Germinal center (tissue), 1 donor: ENCODE measurements at regions not wholly inside any gene's neighbourhood (a gene's known extent, or its start where the extent isn't known, plus 50 kb on each side); places are given as distances from the start of the nearest gene placed in this dataset.

ENCODE experiments used
- DNase-seq: peaks from one replicate; pipeline ENCODE4 v3.0.0; 2012; ENCODE audit warnings: mixed read lengths, low spot score

DNA sequence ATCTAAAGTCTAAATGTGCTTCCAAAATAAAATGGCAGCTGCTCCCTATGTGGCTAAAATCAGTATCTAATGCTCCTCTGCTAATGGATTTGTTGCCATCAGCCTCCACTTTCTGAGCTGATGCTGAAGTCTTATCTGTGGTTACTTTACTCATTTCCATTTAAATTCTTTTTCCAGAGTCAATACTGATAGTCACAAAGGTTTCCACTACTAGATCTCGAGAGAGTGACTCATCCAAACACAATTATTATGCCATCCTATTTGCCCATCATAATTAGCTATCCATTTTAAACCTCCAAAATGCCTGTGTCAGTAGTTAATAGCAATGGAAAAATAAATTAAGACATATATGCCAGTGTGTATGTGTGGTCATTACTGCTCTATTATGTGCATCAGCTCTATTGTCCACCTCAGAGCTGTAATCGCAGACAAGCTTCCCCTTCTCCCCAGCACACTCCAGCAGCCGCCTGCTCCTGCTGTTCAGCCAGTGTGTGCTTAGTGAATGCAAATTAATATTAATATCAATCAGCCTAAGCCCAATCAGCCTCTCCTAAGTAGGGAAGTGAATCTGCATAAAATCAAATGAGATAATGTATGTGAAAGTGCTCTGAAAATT, 199.8 kb upstream of the ZIC3 start:
- DNase-seq: no peak

DNA sequence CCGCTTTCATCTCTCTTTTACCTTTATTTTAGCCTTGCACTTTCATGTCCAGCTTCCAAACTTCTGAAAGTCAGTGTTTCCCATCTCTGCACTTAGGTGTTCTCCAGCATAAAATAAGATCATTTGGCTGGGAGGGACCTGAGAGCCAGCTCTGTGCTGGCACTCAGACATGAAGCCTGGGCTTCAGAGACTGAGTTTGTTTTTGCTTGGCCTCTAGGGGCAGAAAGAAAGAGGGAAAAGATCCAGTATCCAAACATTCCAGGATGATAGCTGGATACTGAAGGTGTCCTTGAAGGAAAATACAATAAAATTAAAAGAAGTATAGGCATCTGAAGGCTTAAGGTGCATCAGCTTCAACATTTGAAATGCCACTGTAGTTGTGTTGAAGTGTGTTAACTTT, 202.4 kb upstream of the ZIC3 start:
- DNase-seq: no peak

DNA sequence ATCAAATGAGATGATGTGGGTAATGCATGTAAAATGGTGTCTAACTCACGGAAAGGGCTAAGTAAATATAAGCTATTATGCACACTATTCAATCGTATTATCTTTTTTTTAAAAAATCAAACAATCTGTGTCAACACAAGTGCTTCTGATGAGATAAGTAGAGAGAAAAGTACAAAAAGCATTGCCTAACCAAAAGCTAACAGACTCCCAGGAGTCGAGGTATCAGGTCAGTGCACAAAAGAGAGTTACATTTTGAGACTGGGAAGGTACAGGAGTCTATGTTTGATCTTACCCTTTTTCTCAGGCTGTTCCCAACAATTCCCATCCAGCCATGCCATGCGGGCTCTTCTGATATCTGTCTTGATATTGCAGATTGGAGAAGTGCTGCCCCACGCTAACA, 203.3 kb upstream of the ZIC3 start:
- DNase-seq: no peak

GRCh38 chrX:137354851-137355250, 211.1 kb upstream of the ZIC3 start:
- no peak for DNase-seq

DNA sequence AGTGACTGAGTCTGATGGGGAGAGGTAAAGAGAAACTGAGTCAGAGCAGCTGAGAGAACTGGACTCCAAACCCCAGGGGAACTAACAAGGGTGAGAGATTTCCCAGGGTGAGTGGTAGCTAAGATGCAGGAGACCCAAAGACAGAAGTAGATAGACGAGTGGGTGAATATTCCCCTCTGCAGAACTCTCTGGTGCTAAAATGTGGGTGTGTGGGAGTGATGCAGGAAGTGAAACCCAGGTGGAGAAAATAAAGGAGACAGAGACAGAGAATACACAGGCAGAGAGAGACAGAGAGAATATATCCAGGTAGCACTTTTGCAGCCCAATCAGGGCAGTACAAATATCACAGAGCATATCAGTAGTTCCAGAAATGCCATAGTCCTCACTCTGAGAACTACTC, 212.5 kb upstream of the ZIC3 start:
- peak; percentile 1 for DNase-seq

GRCh38 chrX:137352101-137352660, 213.7 kb upstream of the ZIC3 start:
- DNase-seq: no peak

- DNase-seq: no peak
Observed at GRCh38 chrX:137342969-137343368, 223.0 kb upstream of the ZIC3 start.

DNA sequence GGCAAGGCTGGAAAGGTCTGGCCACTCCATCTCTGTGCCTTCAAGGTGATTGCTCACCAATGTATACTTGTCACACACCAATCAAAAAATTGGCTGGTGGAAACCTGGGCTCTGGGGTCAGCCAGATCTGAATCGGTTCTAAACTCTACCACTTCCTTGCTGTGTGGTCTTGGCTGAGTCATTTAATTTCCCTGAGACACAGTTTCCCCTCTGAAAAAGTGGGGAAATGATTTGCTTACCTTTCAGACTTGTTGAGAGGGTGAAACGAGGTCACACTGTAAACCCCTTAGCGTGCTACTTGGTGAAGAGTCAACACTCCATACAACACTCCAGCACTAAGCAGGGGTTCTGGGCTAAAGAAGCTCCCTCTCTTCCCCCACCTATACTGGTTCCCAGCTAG, 252.3 kb upstream of the ZIC3 start:
- no peak for DNase-seq

- DNase-seq: no peak
Observed at GRCh38 chrX:137305404-137305803, 260.5 kb upstream of the ZIC3 start.

- DNase-seq: no peak
Observed at GRCh38 chrX:137297167-137297566, 263.4 kb upstream of the GPR101 start.

GRCh38 chrX:137290011-137290410, 256.2 kb upstream of the GPR101 start:
- DNase-seq: no peak

DNA sequence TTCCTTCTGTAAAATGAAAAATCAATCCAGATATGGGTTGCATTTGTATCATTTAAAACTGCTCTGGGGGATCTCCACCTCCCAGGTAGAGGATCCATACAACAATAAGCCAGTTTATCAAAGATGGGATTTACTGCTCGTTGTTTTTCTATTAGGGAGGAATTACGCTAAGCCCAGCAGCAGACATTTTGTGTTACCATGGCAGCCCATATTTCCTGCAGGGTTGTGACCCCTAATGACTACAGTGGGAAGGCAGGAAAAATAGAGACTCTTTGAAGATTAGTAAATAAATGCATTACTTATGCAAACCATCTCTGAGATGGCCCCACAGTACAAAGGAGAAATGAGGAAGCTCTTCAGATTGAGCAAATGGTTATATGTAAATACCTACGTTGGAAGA, 253.4 kb upstream of the GPR101 start:
- no peak for DNase-seq

DNA sequence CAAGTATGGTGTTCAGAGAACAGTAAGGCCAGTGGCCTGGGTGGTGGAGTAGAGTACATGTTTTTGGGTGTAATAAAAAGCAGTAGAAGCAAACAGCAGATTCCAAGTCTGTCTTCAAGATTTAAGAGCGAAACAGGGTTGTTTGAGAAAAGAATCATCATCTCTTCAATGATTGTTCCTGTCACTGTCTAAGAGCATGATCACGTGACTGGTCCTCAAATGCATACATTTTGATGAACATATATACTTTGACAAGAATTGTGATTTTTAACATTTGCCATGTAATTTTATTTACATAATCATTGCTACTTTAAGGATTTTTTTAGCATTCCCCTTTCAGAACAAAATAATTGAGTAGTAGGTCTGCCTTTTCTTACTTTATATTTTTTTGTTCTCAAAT, 252.6 kb upstream of the GPR101 start:
- DNase-seq: no peak

DNA sequence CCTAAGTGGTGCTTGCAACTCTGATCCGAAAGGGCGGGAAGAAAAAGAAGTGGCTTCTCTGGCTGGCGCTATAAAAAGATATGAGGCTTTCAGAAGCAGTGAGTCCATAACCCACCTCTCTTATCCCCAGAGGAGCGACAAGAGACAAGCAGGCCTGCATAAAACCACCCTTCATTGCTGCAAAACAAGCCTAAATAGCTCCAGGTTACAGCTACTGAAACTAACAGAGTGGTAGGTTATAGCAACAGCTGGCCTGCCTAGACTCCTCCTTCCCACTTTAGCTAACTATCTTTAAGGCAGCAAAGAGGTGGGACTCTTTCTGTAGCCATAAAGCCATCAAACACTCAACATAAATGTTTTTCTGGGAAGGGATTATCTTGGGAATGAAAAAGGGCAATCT, 245.0 kb upstream of the GPR101 start:
- DNase-seq: no peak

DNA sequence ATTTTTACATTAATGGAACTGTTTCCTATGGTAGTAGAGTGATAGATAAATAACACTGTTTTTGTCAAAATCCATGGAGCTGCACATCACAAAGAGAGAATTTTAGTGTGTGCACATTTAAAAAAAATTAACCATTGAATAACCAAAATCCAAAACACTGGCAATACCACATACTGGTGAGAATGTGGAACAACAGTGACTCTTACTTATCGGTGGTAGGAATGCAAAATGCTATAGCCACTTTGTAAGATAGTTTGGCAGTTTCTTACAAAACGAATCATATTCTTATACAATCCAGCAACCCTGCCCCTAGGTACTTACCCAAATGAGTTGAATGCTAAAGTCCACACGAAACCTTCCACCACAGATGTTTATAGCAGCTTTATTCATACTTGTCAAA, 229.6 kb upstream of the GPR101 start:
- DNase-seq: no peak

DNA sequence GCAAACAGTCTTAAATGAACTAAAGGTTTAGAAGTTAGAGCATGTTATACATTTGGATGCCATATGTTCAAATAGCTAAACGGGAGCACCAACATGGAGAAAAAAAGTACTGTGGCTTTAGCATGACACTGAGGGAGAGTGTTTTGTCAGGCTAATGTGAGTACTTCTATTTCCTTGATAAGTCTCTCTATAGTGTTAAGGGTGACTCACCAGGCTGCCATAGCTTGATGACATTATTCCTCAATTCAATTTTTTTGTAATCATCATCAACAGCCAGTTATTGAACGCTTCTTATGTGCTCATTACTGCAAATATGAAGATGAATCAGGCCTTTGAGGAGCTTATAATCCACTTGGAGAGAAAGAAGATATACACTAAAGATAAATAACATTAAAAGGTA, 211.4 kb upstream of the GPR101 start:
- no peak for DNase-seq

GRCh38 chrX:137236837-137237236, 203.0 kb upstream of the GPR101 start:
- no peak for DNase-seq

DNA sequence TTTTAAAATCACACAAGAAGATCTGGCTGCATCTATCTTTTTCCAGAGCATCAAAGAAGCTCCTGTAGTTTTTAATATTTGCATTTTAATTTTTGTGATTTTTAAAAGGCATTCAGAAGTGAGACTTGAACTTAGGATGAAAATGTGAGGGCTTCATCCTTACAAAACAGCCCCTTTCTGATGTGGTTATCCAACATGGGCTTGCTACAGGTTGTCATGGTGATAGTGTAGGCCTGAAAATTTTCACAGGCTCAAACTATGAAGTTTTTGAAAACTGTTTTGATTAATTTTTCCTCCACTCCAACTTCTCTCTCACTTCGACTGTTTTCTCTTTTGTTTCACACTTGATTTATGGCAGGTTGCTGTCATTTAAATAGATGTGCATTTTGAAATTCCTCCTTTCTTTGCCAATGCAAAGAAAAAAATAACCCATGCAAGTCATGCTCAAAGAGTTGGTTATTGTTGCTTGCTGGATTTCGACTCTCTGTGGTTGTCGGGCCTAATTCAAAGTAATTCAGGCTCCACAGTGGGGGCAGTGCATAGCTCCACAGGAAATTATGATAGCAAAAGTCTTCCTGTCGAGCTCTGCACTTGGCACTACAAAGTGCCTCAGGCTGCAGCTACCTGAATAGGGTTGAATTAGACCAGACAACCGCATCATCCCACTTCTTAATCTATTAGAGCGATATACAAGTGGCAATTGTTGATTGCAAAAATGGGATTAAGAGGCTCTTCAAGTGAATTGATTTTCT, 201.0 kb upstream of the GPR101 start:
- no peak for DNase-seq

GRCh38 chrX:137233478-137233877, 199.7 kb upstream of the GPR101 start:
- DNase-seq: no peak

DNA sequence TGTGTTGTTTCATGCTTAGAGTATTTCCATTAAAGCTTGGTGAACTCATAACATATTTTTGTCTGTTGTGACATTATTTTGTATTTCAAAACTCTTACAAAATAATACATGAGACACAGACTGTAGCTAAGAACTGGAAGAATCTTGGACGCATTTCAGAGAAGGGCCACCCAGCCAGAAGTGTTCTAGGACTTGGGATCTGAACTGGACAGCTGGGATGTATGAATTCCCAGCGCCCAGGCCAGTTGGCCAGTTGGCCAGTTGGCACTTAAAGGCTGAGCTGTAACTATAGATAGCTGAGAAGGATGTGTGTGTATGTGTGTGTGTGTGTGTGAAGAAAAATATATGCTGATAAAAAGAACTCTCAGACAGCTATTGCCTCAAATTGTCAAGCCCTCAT, 193.4 kb upstream of the GPR101 start:
- no peak for DNase-seq

DNA sequence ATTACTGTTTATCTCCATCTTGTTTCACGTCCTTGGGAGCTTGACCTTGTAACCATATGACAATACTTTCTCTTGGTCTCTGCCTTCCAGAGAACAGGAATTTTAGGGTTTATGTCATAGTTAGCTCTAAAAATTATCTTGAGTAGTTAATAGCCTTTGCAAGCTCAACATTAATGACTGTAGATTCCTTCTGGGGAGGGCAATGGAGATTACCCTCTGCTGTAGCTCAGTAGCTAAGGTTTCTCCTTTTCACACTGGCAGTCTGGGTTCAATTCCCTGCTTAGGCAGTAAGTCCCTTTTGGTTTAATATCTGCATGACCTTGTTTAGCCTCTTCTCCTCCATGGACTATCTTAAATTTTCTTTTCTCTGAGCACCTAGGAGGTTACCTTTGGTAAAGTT, 181.7 kb upstream of the GPR101 start:
- no peak for DNase-seq

- DNase-seq: no peak
Observed at GRCh38 chrX:137212078-137212632, 178.4 kb upstream of the GPR101 start.

DNA sequence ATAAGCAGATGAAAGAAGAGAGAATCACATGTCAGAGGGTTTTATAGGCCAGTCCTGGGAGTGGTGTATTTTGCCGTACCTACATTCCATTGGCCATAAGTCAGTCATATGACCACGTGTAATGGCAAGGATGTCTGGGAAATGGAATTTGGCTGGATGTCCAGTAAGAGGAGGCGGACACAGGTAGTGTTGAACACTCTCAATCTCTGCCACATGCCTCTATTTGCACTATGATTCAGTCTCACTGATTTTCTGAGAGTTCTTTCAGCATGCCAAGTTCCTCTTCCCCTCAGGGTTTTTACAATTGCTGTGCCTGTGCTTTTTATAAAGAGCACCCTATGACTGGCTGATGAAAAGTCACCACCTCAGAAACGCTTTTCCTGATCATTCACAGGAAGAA, 164.2 kb upstream of the GPR101 start:
- no peak for DNase-seq
